Chondrocyte (in vitro differentiated cells): ENCODE measurements at regions not wholly inside any gene's neighbourhood (a gene's known extent, or its start where the extent isn't known, plus 50 kb on each side); places are given as distances from the start of the nearest gene placed in this dataset.

Source experiments
- DNase-seq: peaks from one replicate; pipeline ENCODE4 v3.0.0; 2021; ENCODE audit warnings: mixed read lengths, low spot score
- H3K27ac Mint-ChIP-seq: one replicate; pipeline ENCODE4 v1.8.0; 2021; ENCODE audit warnings: mild to moderate bottlenecking, moderate library complexity, mixed read lengths; ENCODE audit not compliant: unreplicated experiment
- H3K27me3 Mint-ChIP-seq: 2 replicates; pipeline ENCODE4 v1.8.0; 2021; ENCODE audit warnings: low read depth, mixed read lengths
- H3K36me3 Mint-ChIP-seq: 2 replicates; pipeline ENCODE4 v1.8.0; 2021; ENCODE audit warnings: low read depth, mixed read lengths
- H3K4me1 Mint-ChIP-seq: 2 replicates; pipeline ENCODE4 v1.8.0; 2021; ENCODE audit warnings: low read depth, mild to moderate bottlenecking, mixed read lengths
- H3K4me3 Mint-ChIP-seq: one replicate; pipeline ENCODE4 v1.8.0; 2021; ENCODE audit warnings: mild to moderate bottlenecking, moderate library complexity, mixed read lengths; ENCODE audit not compliant: unreplicated experiment
- H3K9me3 Mint-ChIP-seq: 2 replicates; pipeline ENCODE4 v1.8.0; 2021; ENCODE audit warnings: low read depth, mixed read lengths
- CTCF ChIP-seq: fragments of 200-600 bp; sonication (generic); IDR thresholded peaks from 2 replicates; pipeline ENCODE4 v1.5.0; 2021; ENCODE audit warnings: antibody characterized with exemption, mild to moderate bottlenecking, moderate library complexity

- Mint-ChIP-seq H3K4me3 (no peak overlapping the region), H3K9me3 (peaks cover 6% of the 10 kb centered on the region)
Observed at GRCh38 chr5:155489949-155490348, 476.4 kb downstream of the KIF4B start.

GRCh38 chr5:155492191-155492590 lies 478.6 kb downstream of the KIF4B start:
- H3K4me1 Mint-ChIP-seq, result no peaks in the 10 kb centered on the region
- DNase-seq, result no peak
- no peak overlapping the region for H3K4me3 Mint-ChIP-seq
- no peak for TF ChIP-seq CTCF
- H3K36me3 Mint-ChIP-seq, result no peaks in the 10 kb centered on the region
- no peak overlapping the region for H3K27ac Mint-ChIP-seq
- H3K27me3 Mint-ChIP-seq, result no peaks in the 10 kb centered on the region
- peaks cover 6% of the 10 kb centered on the region for H3K9me3 Mint-ChIP-seq

More at GRCh38 chr5:155489949-155490348, 476.4 kb downstream of the KIF4B start:
- no peak for TF ChIP-seq CTCF
- H3K4me1 Mint-ChIP-seq, result no peaks in the 10 kb centered on the region
- no peak for DNase-seq
- no peak overlapping the region for H3K27ac Mint-ChIP-seq
- no peaks in the 10 kb centered on the region for H3K36me3 Mint-ChIP-seq
- no peaks in the 10 kb centered on the region for H3K27me3 Mint-ChIP-seq

- Mint-ChIP-seq H3K4me1 (no peaks in the 10 kb centered on the region), H3K27me3 (peaks cover 7% of the 10 kb centered on the region), H3K36me3 (no peaks in the 10 kb centered on the region), H3K4me3 (no peak overlapping the region), H3K27ac (no peak overlapping the region), H3K9me3 (no peaks in the 10 kb centered on the region)
- TF ChIP-seq CTCF, result no peak
- no peak for DNase-seq
Observed at GRCh38 chr5:155504606-155505005, 491.1 kb downstream of the KIF4B start.

GRCh38 chr5:155507363-155507762 lies 493.8 kb downstream of the KIF4B start:
- H3K36me3 Mint-ChIP-seq, result no peaks in the 10 kb centered on the region

GRCh38 chr5:155508673-155509072 lies 495.1 kb downstream of the KIF4B start:
- Mint-ChIP-seq H3K4me3 (no peak overlapping the region), H3K4me1 (no peaks in the 10 kb centered on the region), H3K9me3 (no peaks in the 10 kb centered on the region), H3K36me3 (no peaks in the 10 kb centered on the region), H3K27me3 (no peaks in the 10 kb centered on the region), H3K27ac (no peak overlapping the region)
- DNase-seq, result no peak
- no peak for TF ChIP-seq CTCF

More at GRCh38 chr5:155507363-155507762, 493.8 kb downstream of the KIF4B start:
- Mint-ChIP-seq H3K4me3 (no peak overlapping the region), H3K27me3 (peaks cover 5% of the 10 kb centered on the region), H3K27ac (no peak overlapping the region), H3K9me3 (no peaks in the 10 kb centered on the region), H3K4me1 (no peaks in the 10 kb centered on the region)
- DNase-seq, result no peak
- no peak for TF ChIP-seq CTCF
